ENCODE measurements at regions not wholly inside any gene's neighbourhood (a gene's known extent, or its start where the extent isn't known, plus 50 kb on each side); places are given as distances from the start of the nearest gene placed in this dataset.
"Not testable (repeated sequence)": the region's sequence is repeated elsewhere in the genome, so short reads cannot be mapped to it uniquely, and the experiment has no call there.

DNA sequence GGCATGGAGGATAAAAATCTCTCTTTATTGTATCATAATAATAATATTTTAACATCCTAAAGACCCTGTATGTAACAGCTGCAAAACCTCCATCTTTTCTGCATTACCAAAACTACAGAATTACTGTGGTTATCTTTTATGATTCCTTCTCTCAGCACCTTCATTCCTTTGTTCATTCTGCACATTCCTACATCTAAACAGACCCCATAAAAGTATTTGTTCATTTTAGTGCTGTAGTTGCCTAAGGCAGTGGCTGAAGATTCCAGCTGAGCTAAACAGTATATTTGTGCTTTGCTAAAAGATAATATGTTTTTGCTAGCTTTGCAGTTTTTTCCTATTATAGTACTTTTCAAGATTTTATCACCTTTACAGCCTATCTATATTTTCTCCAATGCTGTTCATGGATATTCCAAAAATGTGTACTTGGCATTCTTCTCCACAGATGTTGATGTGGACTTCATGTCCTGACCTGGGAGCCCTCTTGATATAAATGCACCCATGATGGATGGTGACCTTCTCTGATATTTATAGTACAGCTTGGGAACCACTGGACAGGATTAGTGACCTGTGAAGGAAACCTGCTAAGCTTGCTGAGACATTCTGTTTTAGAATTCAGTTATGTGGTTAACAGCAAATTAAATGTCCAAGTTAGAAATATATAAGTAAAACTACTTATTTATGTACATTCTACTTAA lies 2832.9 kb upstream of the PCDH20 start:
- DNase-seq: no peak

- DNase-seq: no peak
These were observed 2823.7 kb upstream of the PCDH20 start for GRCh38 chr13:64239372-64239771.

DNA sequence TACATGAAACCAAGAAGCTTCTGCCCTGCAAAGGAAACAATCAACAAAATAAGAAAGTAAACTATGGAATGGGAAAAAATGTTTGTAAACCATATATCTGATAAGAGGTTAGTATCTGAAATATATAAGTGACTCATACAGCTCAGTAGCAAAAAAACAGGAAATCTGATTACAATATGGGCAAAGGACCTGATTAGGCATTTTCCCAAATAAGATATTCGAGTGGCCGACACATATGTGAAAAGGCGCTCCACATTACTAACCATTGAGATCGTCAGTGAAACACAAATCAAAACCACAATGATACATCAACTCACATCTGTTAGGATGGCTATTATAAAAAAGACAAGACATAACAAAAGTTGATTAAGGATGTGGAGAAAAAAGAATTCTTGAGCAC lies 2818.6 kb upstream of the PCDH20 start:
- no peak for DNase-seq

DNA sequence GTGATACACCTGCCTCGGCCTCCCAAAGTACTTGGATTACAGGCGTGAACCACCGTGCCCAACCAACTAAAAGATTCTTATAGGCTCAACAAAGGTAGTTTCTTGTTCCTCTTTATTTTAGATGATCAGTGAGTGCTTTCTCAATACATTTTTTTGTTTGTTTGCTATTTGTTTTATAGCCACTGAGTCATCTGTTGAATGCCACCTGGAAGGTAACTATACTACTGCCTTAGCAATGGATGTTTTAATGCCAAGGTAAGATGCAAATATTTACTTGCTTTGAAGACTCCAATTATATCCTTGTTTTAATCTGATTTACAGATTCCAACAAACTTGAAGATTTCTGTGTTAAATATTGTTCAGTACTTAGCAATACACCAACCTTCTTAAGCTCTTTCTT lies 2807.4 kb upstream of the PCDH20 start:
- no peak for DNase-seq

- no peak for DNase-seq
These were observed 2791.0 kb upstream of the PCDH20 start for GRCh38 chr13:64206430-64207225.

DNA sequence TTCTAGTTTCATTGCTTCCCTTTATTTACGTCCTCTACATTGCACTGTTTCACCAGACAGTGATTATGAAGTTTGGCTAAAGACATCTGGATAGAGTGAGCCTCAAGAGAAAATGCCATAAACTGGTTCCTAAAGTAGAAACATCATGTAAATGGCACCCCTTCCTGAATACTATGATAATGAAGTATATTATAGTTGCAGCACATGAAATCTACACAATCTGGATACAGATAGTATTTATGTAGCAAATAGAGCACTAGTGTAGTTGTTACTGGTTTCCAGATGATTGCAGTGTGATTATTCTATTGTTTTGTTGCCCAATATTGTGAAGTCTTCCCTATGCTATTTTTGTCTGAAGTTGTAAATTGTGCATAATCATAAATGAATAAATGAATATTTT lies 2786.9 kb upstream of the PCDH20 start:
- no peak for DNase-seq

DNA sequence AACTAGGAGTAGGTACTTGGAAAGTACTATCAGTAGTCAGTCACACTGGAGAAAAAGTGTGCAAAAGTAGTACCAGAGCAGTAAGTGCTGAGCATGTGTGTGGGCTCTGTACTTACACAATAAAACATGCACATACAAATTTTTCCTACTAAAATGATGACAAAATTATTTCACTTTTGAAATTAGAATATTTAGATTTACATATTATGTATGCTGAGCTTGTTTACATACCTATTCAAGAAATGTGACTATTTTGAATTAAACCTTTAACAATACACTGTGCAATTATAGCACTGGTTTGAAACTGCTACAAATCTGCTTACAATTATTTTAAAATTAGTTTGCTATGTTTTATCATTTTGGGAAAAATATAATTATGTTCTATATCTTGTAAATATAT lies 2781.6 kb upstream of the PCDH20 start:
- no peak for DNase-seq

DNA sequence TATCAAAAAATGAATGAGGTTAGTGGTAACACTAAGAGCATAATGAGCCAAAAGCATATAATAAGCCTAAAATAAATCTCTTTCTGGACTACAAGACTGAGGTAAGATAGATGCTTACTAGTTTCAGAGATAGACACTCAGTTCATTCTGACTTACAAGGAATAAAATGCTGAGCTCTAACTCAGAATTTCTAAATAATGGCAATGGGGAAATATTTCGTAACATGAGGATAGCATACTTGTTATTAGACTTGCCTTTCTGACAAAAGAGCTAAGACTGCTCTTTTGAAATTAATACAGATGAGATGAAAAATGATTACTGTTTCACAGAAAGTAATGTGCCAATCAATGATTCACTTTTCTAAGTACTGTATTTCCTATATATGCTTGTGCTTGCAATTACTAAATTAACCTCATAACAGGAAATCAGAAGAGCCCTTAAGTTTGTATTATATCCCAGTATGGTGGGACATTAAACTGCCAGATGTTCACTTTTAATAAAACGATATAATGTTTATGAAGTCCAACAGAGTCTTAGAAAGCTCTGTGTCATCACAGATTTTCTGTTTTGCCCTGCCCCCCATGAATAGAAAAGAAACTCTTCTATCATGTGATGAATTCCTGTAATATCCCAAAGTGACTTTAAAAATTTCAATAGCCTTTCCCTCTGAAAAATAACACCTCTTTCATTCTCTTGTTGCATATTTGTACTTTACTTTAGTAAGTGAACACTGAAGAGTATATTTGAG lies 2771.0 kb upstream of the PCDH20 start:
- DNase-seq: no peak

DNA sequence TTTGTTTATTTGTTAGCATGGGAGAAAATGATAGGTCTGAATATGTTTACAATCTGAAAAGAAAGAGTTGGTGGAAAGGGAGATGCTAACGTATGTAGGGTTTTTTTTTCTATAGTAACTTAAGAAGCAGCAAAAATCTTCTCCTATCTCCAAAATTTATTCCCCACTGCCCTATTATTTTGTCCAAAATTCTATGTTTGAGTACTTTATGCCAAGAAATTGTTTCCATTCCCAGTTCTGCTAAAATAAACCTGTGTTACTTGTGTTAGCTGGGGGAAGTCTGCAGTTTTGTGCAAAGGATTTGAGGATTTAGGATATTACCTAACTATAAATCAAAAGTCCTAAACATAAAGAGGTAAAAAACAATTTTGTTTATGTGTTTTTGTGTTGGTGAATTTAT lies 2770.4 kb upstream of the PCDH20 start:
- no peak for DNase-seq

DNA sequence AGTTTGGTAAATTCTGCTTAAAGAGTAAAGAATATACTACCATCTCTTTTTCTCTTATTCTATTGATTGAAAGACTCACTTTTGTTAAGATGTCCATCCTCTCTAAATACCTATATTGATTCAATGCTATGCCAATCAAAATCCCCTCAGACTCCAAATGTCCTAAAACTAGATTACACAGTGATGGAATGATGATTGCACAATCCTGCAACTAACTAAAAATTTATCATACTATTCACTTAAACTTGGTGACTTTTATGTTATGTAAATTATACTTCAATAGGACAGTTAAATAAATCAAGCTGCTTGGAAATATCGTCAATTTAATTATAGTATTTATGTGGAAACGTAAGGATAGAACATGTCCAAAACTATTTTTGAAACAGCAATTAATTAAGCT lies 2765.1 kb upstream of the PCDH20 start:
- DNase-seq: no peak

DNA sequence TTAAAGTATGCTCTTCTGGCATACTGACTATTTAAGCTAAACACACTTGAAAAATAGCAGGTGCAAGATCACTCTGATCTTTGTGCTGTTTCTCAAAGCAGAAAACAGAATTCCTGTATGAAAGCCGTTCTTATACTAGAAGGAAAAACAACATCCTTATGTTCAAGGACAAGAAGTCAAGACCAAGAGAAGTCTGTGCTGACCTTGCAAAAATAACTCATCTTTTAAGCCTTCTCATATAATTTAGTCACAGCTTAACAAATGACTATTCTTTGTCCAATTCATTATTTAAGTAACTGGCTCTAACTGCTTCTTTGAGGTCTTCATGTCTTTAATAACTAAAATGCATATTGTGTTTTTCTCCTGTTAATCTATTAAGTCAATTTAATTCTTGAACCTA lies 2750.2 kb upstream of the PCDH20 start:
- no peak for DNase-seq

DNA sequence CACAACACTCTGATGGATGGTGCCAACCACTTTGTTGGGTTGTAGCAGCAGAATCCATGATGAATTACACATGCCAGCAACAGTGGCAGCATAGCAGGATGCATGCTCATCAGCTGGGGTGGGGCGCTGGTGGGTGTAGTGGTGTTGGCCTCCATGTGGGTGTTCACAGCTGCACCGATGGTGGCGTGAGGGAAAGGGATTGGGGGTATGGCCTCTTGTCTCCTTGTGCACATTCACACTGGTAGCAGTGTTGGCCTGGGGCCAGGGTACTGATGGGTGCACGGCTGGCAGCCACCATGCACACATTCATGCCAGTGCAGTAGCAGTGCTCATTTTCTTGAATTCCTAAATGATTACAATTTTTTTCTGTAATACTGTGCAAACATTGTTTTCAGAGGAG lies 2748.8 kb upstream of the PCDH20 start:
- DNase-seq: no peak

DNA sequence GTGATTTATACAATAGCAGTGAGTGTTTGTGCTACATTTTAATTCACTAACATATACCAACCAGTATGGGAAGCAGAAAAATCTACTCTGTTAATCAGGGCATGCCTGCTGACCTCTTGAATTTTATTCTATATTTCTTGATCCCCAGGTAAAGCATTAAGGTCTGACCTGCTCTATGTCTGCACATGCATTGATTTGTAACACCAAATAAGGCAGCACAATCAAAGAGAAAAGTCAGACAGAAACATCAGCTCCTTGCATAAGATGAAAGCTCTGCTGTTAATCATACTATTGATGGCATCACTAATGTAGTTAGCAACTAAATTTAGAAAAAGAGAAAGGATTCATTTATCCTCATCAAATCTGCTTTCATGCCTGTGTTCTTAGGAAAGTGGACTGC lies 2744.8 kb upstream of the PCDH20 start:
- DNase-seq: no peak

- no peak for DNase-seq
These were observed 2743.3 kb upstream of the PCDH20 start for GRCh38 chr13:64158908-64159307.

DNA sequence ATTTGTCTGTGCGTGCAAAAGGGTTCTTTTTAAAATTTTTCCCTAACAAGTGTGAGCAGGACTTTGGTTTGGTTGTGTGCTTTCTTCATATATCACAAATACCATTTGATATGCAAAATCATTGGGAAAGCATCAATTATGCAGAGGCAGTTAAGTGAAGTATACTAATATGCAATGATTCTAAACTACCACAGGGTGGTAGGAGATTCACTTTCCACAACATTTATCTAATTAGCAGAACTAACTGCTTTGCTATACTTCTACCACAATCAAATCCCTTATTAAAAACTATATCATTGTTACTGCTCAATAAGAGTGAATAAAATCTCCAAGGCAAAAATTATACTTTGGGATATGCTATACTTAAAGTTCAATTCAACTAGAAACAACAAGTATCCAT lies 2738.9 kb upstream of the PCDH20 start:
- DNase-seq: no peak

- no peak for DNase-seq
These were observed 2715.0 kb upstream of the PCDH20 start for GRCh38 chr13:64130600-64130999.

DNA sequence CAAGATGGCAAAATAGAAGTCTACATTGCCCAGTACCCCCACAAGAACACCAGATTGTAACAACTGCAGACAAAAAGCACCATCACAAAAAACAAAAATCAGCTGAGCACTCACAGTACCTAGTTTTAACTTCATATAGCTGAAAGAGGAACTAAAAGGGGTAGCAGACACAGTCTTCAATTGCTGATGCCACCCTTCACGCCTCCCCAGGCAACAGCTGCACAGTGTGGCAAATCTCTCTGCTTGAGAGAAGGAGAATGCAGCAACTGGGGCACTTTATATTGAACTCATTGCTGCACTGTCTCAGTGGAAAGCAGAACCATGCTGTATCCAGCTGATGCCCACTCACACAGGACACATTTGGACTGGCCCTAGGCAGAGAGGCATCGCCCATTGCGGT lies 2714.5 kb upstream of the PCDH20 start:
- DNase-seq: no peak

- no peak for DNase-seq
These were observed 2712.2 kb upstream of the PCDH20 start for GRCh38 chr13:64127856-64128255.

GRCh38 chr13:64127192-64127591 lies 2711.5 kb upstream of the PCDH20 start:
- no peak for DNase-seq

DNA sequence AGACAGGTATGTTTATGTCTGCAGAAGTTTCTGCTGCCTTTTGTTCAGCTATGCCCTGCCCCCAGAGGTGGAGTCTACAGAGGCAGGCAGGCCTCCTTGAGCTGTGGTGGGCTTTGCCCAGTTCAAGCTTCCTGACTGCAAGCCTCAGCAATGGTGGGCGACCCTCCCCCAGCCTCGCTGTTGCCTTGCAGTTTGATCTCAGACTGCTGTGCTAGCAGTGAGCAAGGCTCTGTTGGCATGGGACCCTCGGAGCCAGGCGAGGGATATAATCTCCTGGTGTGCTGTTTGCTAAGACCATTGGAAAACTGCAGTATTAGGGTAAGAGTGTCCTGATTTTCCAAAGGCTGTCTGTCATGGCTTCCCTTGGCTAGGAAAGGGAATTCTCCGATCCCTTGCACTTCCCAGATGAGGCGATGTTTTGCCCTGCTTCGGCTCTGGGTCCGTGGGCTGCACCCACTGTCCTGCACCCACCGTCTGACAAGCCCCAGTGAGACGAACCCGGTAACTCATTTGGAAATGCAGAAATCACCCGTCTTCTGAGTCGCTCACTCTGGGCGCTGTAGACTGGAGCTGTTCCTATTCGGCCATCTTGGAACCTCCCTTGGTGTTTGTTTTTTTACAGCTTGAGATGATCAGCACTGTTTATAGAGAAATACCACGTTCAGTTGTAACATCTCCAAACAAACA lies 2705.5 kb upstream of the PCDH20 start:
- not testable (repeated sequence) for DNase-seq

GRCh38 chr13:64099994-64100393 lies 2684.3 kb upstream of the PCDH20 start:
- no peak for DNase-seq

GRCh38 chr13:64090311-64090710 lies 2674.7 kb upstream of the PCDH20 start:
- DNase-seq: no peak

GRCh38 chr13:64088491-64088890 lies 2672.8 kb upstream of the PCDH20 start:
- DNase-seq: no peak
